ENCODE measurements at regions not wholly inside any gene's neighbourhood (a gene's known extent, or its start where the extent isn't known, plus 50 kb on each side); places are given as distances from the start of the nearest gene placed in this dataset.

GRCh38 chr4:176919631-176920030, 126.9 kb upstream of the VEGFC start:
- no peaks in the 10 kb centered on the region for H3K36me3 Mint-ChIP-seq (ENCODE audit: low read depth)
- no peak overlapping the region for H3K4me3 Mint-ChIP-seq
- peaks cover 14% of the 10 kb centered on the region for H3K9me3 Mint-ChIP-seq
- no peak for DNase-seq
- CTCF ChIA-PET = no interaction called here
- intact Hi-C loops (cut with micrococcal nuclease) = no loop called here
- no peaks in the 10 kb centered on the region for H3K4me1 Mint-ChIP-seq (ENCODE audit: low read depth)
- no peaks in the 10 kb centered on the region for H3K27me3 Mint-ChIP-seq (ENCODE audit: low read depth)
- no peak overlapping the region for H3K27ac Mint-ChIP-seq

- Mint-ChIP-seq H3K4me1 (ENCODE audit: low read depth) (no peaks in the 10 kb centered on the region), H3K36me3 (ENCODE audit: low read depth) (no peaks in the 10 kb centered on the region), H3K9me3 (peaks cover 6% of the 10 kb centered on the region), H3K4me3 (no peak overlapping the region), H3K27ac (no peak overlapping the region), H3K27me3 (ENCODE audit: low read depth) (no peaks in the 10 kb centered on the region)
- intact Hi-C loops (cut with micrococcal nuclease) = no loop called here
- DNase-seq = no peak
- CTCF ChIA-PET = no interaction called here
Observed at GRCh38 chr4:176920694-176921093, 128.0 kb upstream of the VEGFC start.

- no peak for DNase-seq
- no peak overlapping the region for H3K27ac Mint-ChIP-seq
- H3K27me3 Mint-ChIP-seq (ENCODE audit: low read depth) = no peaks in the 10 kb centered on the region
- no peak overlapping the region for H3K4me3 Mint-ChIP-seq
- no peaks in the 10 kb centered on the region for H3K36me3 Mint-ChIP-seq (ENCODE audit: low read depth)
- intact Hi-C loops (cut with micrococcal nuclease) = no loop called here
- CTCF ChIA-PET = no interaction called here
- no peaks in the 10 kb centered on the region for H3K4me1 Mint-ChIP-seq (ENCODE audit: low read depth)
- H3K9me3 Mint-ChIP-seq = peaks cover 3% of the 10 kb centered on the region
Observed at GRCh38 chr4:176921256-176921655, 128.5 kb upstream of the VEGFC start.

DNA sequence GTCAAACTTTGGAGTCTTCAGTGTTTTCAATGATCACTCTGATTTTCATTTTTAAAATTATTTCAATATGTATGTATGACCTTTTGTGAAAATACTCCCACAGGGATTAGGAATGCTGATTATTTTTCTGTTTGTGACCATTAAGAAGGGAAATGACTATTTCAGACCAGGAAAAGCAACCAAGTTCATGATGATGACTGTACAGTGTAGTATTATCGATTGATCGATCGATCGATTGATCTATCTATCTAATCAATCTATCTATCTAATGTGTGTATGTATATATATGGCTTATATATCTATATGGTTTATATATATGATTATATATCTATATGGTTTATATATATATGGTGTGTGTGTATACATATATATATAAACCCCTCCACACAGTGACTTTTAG, 131.5 kb upstream of the VEGFC start:
- DNase-seq = no peak
- CTCF ChIA-PET = no interaction called here
- Mint-ChIP-seq H3K27me3 (ENCODE audit: low read depth) (no peaks in the 10 kb centered on the region), H3K4me1 (ENCODE audit: low read depth) (no peaks in the 10 kb centered on the region), H3K27ac (no peak overlapping the region), H3K4me3 (no peak overlapping the region), H3K9me3 (no peaks in the 10 kb centered on the region), H3K36me3 (ENCODE audit: low read depth) (no peaks in the 10 kb centered on the region)
- intact Hi-C loops (cut with micrococcal nuclease) = no loop called here

DNA sequence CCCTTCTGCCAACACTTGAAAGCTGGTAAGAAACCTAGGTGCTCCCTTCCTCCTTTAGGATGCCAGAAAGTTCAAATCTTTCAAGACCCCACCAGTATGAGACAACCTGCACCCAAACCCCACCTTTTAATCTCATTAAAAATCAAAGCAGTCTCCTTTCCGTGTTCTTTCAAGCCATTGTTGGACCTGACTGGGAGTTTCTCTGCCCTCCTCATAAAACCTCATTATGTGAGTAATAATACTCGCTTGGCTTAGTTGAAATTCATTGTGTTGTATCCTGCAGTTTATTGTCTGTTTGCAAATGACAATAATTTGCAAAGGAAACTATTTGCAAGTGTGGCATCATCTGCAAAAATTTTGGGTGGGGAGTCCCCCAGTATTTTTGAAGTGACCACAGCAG, 133.2 kb upstream of the VEGFC start:
- Mint-ChIP-seq H3K27me3 (ENCODE audit: low read depth) (no peaks in the 10 kb centered on the region), H3K9me3 (no peaks in the 10 kb centered on the region), H3K4me3 (no peak overlapping the region), H3K27ac (no peak overlapping the region), H3K36me3 (ENCODE audit: low read depth) (no peaks in the 10 kb centered on the region), H3K4me1 (ENCODE audit: low read depth) (no peaks in the 10 kb centered on the region)
- intact Hi-C loops (cut with micrococcal nuclease) = no loop called here
- CTCF ChIA-PET = no interaction called here
- no peak for DNase-seq

DNA sequence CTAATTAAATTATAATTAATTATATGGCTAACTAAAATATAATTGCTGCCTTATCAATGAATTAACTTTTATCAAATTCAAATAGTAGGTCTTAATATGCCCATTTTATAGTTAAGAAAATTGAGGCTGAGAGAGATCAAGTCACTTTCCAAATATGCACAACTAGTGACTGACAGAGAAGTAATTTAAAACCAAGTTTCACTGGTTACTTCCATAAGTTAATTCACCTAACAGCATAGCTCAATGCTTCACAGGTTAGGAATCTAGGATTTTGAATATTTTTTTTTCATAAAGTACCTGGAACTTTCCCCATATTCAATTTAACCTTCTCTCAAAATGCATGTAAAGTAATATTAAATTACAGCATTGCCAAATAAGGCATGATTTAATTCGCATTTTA, 134.4 kb upstream of the VEGFC start:
- CTCF ChIA-PET = no interaction called here
- Mint-ChIP-seq H3K4me3 (no peak overlapping the region), H3K4me1 (ENCODE audit: low read depth) (no peaks in the 10 kb centered on the region), H3K36me3 (ENCODE audit: low read depth) (no peaks in the 10 kb centered on the region), H3K27me3 (ENCODE audit: low read depth) (no peaks in the 10 kb centered on the region), H3K27ac (no peak overlapping the region), H3K9me3 (no peaks in the 10 kb centered on the region)
- intact Hi-C loops (cut with micrococcal nuclease) = no loop called here
- DNase-seq = no peak

DNA sequence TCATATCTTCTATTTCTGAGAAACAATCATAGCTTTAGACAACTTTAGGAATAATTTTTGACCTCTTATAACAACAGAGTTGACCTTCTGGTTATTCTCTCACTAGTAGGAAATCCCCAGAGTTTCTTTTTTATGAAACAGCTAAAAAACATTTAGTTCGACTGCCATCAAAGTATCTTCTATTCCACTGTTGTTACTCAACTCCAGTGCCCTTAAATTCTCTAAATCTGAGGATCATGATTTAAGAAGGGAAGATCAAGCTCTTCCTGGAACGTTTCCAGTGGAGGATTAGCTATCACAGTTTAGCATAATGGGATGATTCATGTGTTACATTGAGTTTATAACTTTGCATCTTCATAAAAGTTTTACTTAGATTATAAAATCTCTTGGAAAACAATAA, 134.9 kb upstream of the VEGFC start:
- Mint-ChIP-seq H3K4me3 (no peak overlapping the region), H3K9me3 (no peaks in the 10 kb centered on the region), H3K4me1 (ENCODE audit: low read depth) (no peaks in the 10 kb centered on the region), H3K36me3 (ENCODE audit: low read depth) (no peaks in the 10 kb centered on the region), H3K27me3 (ENCODE audit: low read depth) (no peaks in the 10 kb centered on the region), H3K27ac (no peak overlapping the region)
- DNase-seq = no peak
- intact Hi-C loops (cut with micrococcal nuclease) = no loop called here
- CTCF ChIA-PET = no interaction called here

- intact Hi-C loops (cut with micrococcal nuclease) = no loop called here
- Mint-ChIP-seq H3K27ac (no peak overlapping the region), H3K4me1 (ENCODE audit: low read depth) (no peaks in the 10 kb centered on the region), H3K9me3 (peaks cover 3% of the 10 kb centered on the region), H3K36me3 (ENCODE audit: low read depth) (no peaks in the 10 kb centered on the region), H3K4me3 (no peak overlapping the region), H3K27me3 (ENCODE audit: low read depth) (no peaks in the 10 kb centered on the region)
- no peak for DNase-seq
- CTCF ChIA-PET = no interaction called here
Observed at GRCh38 chr4:176939445-176939844, 146.7 kb upstream of the VEGFC start.

DNA sequence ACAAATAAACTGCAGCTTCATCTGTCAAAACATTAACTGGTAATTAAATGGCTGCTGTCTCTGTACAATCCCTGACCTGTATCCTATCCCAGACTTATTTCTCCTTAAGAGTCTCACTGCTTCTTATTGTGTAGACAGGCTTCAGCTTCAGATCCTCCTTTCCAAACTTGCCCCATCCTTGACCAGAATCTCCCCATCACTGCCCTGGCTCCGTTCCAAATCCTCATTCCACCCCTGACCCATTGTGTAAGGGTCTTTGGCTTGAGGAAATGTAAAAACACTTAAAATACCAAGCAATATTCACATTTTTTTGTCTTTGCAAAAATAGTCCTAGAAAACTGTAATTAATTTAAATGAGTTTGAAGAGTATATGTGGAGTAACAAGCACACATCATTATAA, 152.6 kb upstream of the VEGFC start:
- Mint-ChIP-seq H3K27me3 (ENCODE audit: low read depth) (no peaks in the 10 kb centered on the region), H3K9me3 (peaks cover 4% of the 10 kb centered on the region), H3K4me3 (no peak overlapping the region), H3K27ac (no peak overlapping the region), H3K36me3 (ENCODE audit: low read depth) (no peaks in the 10 kb centered on the region), H3K4me1 (ENCODE audit: low read depth) (no peaks in the 10 kb centered on the region)
- CTCF ChIA-PET = no interaction called here
- intact Hi-C loops (cut with micrococcal nuclease) = no loop called here
- no peak for DNase-seq

DNA sequence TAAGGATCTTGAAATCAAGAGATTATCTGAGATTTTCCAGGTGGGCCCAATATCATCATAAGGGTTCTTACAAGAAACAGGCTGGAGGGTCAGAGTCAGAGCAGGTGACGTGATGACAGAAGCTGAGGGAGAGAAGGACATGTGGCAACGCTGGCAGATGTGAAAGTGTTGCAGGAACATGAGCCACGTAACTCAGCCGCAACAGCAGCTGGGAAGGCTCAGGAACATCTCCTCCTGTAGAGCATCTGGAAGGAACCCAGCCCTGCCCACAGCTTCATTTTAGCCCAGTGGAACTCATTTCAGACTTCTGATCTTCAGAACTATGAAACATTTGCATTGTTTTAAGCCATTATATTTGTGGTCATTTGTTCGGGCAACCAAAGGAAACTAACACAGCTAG, 156.3 kb upstream of the VEGFC start:
- no peaks in the 10 kb centered on the region for H3K27me3 Mint-ChIP-seq (ENCODE audit: low read depth)

DNA sequence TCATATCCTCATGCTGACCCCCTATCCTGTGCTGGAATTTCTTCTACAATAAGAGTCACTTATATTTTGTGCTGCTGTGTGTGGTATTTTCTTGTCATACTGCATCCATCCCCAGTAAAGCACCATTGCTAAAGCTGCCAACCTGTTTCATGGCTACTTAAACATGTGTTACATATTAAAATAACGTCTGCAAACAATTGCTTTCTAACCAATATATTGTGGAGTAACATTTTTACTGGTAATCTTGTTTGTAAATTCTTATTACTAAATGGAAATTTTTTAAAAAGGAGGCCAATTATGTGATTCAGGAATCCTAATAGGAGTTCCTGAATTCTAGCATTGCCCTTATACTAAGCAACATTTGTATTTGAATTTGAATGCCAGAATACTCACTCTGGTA, 160.3 kb upstream of the VEGFC start:
- no peaks in the 10 kb centered on the region for H3K27me3 Mint-ChIP-seq (ENCODE audit: low read depth)

More for the DNA sequence above, 156.3 kb upstream of the VEGFC start:
- Mint-ChIP-seq H3K4me3 (no peak overlapping the region), H3K4me1 (ENCODE audit: low read depth) (no peaks in the 10 kb centered on the region), H3K9me3 (peaks cover 4% of the 10 kb centered on the region), H3K27ac (no peak overlapping the region), H3K36me3 (ENCODE audit: low read depth) (no peaks in the 10 kb centered on the region)
- DNase-seq = no peak
- CTCF ChIA-PET = no interaction called here
- intact Hi-C loops (cut with micrococcal nuclease) = no loop called here

DNA sequence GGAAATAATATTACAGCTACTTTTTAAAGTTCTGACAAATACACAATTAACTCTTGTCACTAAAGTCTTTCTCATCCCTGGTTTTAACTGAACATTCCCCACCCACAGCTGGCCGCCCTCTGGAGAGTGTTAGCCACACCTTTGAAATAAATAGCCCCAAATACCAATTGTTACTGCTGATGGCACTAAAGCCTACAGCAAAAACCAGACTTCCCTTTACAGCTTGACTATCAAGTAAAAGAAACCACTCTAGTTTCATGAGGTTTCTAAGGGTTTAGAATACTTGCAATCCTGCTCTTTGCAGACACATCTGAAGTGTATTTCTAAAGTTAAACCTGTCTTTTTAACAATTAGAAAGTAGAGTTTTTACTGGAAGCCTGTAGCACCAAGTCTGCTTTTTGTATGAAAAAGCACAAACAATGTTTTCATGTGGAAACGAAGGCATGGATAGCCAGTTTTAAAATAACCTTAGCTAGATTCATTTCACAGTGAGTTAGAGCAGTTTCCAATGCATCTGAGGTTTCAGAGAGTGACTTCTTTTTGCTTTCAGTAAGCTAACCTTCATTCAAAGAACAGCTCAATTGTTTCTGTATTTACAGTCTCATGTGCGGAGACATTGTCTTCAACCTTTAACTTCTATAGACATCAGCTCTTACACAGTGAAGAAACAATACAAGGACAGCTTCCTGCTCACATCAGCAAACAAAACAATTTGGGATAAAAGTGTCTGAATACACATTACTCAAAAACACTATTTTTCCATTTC, 164.8 kb upstream of the VEGFC start:
- no peak overlapping the region for H3K4me3 Mint-ChIP-seq
- intact Hi-C loops (cut with micrococcal nuclease) = no loop called here
- CTCF ChIA-PET = no interaction called here
- H3K27ac Mint-ChIP-seq = no peak overlapping the region
- no peaks in the 10 kb centered on the region for H3K36me3 Mint-ChIP-seq (ENCODE audit: low read depth)
- peaks cover 9% of the 10 kb centered on the region for H3K9me3 Mint-ChIP-seq
- no peak for DNase-seq
- H3K27me3 Mint-ChIP-seq (ENCODE audit: low read depth) = no peaks in the 10 kb centered on the region
- no peaks in the 10 kb centered on the region for H3K4me1 Mint-ChIP-seq (ENCODE audit: low read depth)

More for the DNA sequence above, 160.3 kb upstream of the VEGFC start:
- no peak for DNase-seq
- no peak overlapping the region for H3K4me3 Mint-ChIP-seq
- CTCF ChIA-PET = no interaction called here
- no peaks in the 10 kb centered on the region for H3K4me1 Mint-ChIP-seq (ENCODE audit: low read depth)
- intact Hi-C loops (cut with micrococcal nuclease) = no loop called here
- H3K27ac Mint-ChIP-seq = no peak overlapping the region
- peaks cover 11% of the 10 kb centered on the region for H3K9me3 Mint-ChIP-seq
- H3K36me3 Mint-ChIP-seq (ENCODE audit: low read depth) = no peaks in the 10 kb centered on the region

GRCh38 chr4:176959980-176960379, 167.3 kb upstream of the VEGFC start:
- CTCF ChIA-PET = interaction anchor here (1.0 kb wide), 1 partner anchor 88 kb away, joined by 3 read pairs; no protein-coding TSS in a partner anchor
- Mint-ChIP-seq H3K27ac (no peak overlapping the region), H3K4me3 (no peak overlapping the region), H3K4me1 (ENCODE audit: low read depth) (no peaks in the 10 kb centered on the region), H3K36me3 (ENCODE audit: low read depth) (no peaks in the 10 kb centered on the region), H3K27me3 (ENCODE audit: low read depth) (no peaks in the 10 kb centered on the region), H3K9me3 (peaks cover 2% of the 10 kb centered on the region)
- DNase-seq = no peak
- intact Hi-C loops (cut with micrococcal nuclease) = no loop called here
